Fibroblast of lung (primary cell): ENCODE measurements at regions not wholly inside any gene's neighbourhood (a gene's known extent, or its start where the extent isn't known, plus 50 kb on each side); places are given as distances from the start of the nearest gene placed in this dataset.

ENCODE experiments used
- CTCF ChIP-seq, 2 donors: IDR thresholded peaks in 1 of 2; conservative IDR thresholded peaks in 1 of 2; 1 replicate in 1 of 2; 2 replicates in 1 of 2; pipeline ENCODE4 v1.5.1; 2011 to 2012; ENCODE audit warnings: low read length in 2 of 2, control low read depth in 1 of 2, inconsistent platforms in 1 of 2, low read depth in 1 of 2, mild to moderate bottlenecking in 1 of 2
- EZH2 ChIP-seq: IDR thresholded peaks from 2 replicates; pipeline ENCODE4 v1.5.1; 2012; ENCODE audit warnings: low read length, control low read depth, mild to moderate bottlenecking; ENCODE audit errors: missing control alignments

GRCh38 chr2:71743995-71744675 lies 290.8 kb downstream of the DYSF start:
- no peak for TF ChIP-seq CTCF (conservative IDR thresholded peaks at IDR 0.05 in 1 of 2, IDR thresholded peaks at IDR 0.05 in 1 of 2; ENCODE audit: low read depth in 1 of 2, low read length in 2 of 2)
- TF ChIP-seq EZH2 = no peak
